Epithelial cell of proximal tubule (primary cell): ENCODE measurements at regions not wholly inside any gene's neighbourhood (a gene's known extent, or its start where the extent isn't known, plus 50 kb on each side); places are given as distances from the start of the nearest gene placed in this dataset.

ENCODE experiments used
- DNase-seq: peaks from one replicate; pipeline ENCODE4 v3.0.0-alpha.2; 2011; ENCODE audit warnings: low read depth
- H3K4me3 ChIP-seq: 2 replicates; pipeline ENCODE4 v1.5.1; 2011; ENCODE audit warnings: low read depth, mild to moderate bottlenecking, low read length
- CTCF ChIP-seq: conservative IDR thresholded peaks from 2 replicates; pipeline ENCODE4 v1.5.1; 2012; ENCODE audit warnings: low read depth, mild to moderate bottlenecking, low read length

DNA sequence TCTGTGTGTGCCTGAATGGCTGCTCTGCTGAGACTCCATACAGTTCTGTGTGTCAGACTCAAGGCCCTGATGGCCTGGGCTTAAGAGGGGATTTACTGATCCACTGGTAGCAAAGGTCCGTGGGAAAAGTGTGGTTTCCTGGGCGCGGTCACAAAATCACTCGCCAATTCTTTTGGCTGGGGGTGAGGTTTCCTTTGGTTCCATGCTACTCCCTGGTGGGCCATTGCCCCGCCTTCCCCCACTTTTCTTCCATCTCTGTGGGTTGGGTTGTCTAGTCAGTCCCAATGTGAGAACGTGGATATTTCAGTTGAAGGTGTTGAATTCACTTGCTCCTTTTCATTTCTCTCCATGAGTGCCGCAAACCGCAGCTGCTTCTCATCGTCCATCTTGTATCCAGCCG lies 162.7 kb upstream of the NRXN1 start:
- no peak for TF ChIP-seq CTCF
- DNase-seq, result no peak
- no peak overlapping the region for H3K4me3 ChIP-seq

- no peak for TF ChIP-seq CTCF
- H3K4me3 ChIP-seq, result no peak overlapping the region
- DNase-seq, result no peak
Measured at GRCh38 chr2:51170273-51170672, 138.3 kb upstream of the NRXN1 start.

DNA sequence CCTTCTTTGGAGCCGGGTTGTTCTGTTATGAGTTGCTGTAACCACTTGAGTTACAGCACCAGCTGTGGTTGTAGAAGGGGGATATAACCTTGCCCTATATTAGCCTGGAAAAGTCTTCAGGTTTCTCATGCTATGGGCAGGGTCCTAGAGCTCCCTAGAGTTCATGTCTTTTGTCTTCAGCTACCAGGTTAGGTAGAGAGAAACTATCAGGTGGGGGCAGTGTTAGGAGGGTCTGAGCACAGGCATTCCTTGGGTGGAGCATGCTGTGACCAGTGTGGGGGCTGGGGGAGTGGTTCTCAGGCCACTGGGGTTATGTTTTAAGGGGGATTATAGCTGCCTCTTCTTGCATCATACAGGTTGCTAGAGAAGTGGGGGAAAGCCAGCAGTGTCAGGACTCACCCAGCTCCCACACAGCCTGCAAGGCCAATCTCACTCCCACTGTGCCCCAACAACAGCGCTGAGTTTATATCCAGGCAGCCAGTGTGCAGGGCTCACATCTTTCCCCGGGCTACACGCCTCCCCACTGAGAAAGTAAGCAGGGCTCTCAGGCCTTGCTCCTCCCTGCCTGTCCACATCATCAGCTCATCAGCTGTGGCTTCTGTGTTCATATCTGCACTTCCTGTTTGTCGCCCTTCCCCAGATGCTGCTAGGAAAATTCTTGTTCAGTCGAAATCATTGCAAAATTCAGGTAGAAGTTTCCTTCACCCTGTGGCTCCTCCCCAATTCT lies 133.8 kb upstream of the NRXN1 start:
- DNase-seq, result no peak
- no peak for TF ChIP-seq CTCF
- no peak overlapping the region for H3K4me3 ChIP-seq

DNA sequence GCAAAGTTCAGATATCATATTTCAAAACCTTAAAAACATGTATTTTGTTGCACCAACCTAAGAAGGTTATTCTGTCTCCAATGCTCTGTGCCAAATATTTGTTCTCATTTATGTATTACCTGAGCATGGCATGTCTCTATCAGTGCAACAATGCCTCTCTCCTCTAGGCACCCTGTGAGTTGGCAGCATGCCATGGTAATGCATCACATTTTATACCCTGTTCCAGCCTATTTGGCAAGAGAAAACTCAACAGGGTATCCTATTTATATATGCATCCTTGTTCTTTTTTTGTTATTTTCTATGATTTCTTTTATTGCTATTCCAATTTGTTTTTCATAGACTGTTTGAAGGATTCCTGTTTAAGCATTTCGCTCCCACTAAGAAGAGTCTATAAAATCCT lies 126.3 kb upstream of the NRXN1 start:
- no peak overlapping the region for H3K4me3 ChIP-seq
- DNase-seq, result no peak
- TF ChIP-seq CTCF, result no peak

- TF ChIP-seq CTCF, result no peak
- DNase-seq, result no peak
- H3K4me3 ChIP-seq, result no peak overlapping the region
Measured at GRCh38 chr2:51153236-51153635, 121.3 kb upstream of the NRXN1 start.

- H3K4me3 ChIP-seq, result no peak overlapping the region
- no peak for DNase-seq
- TF ChIP-seq CTCF, result no peak
Measured at GRCh38 chr2:51151490-51152140, 119.7 kb upstream of the NRXN1 start.

- no peak for TF ChIP-seq CTCF
- H3K4me3 ChIP-seq, result no peak overlapping the region
- DNase-seq, result no peak
Measured at GRCh38 chr2:51149725-51150124, 117.8 kb upstream of the NRXN1 start.
